CD14-positive monocyte (primary cell): ENCODE measurements at regions not wholly inside any gene's neighbourhood (a gene's known extent, or its start where the extent isn't known, plus 50 kb on each side); places are given as distances from the start of the nearest gene placed in this dataset.

Experiments used
- DNase-seq, 3 donors: peaks; one replicate each; pipeline ENCODE4 v3.0.0-alpha.2; 2011 to 2022
- H2AFZ ChIP-seq: 2 replicates; pipeline ENCODE4 v1.6.0; 2012; ENCODE audit warnings: mild to moderate bottlenecking, low read depth, low read length, inconsistent platforms; ENCODE audit not compliant: insufficient read depth, poor library complexity, severe bottlenecking
- H3K27ac ChIP-seq, 2 donors: 1 replicate in 1 of 2; 2 replicates in 1 of 2; pipeline ENCODE4 v1.5.1; 2012 to 2013; ENCODE audit warnings: low read length in 2 of 2, control low read depth in 1 of 2, inconsistent platforms in 1 of 2, low read depth in 1 of 2, mild to moderate bottlenecking in 1 of 2
- H3K27me3 ChIP-seq, 2 donors: one replicate each; pipeline versions ENCODE4 v1.6.0 to v1.6.1; 2011 to 2013; ENCODE audit warnings: low read length in 2 of 2; ENCODE audit not compliant: control insufficient read depth in 2 of 2, insufficient read depth in 2 of 2
- H3K36me3 ChIP-seq, 2 donors: replicated peaks in 1 of 2; 1 replicate in 1 of 2; 2 replicates in 1 of 2; pipeline versions ENCODE4 v1.5.1 to v1.6.1; 2012 to 2013; ENCODE audit warnings: low read length in 2 of 2, control low read depth in 1 of 2, inconsistent platforms in 1 of 2, mild to moderate bottlenecking in 1 of 2; ENCODE audit not compliant: insufficient read depth in 2 of 2, control insufficient read depth in 1 of 2
- H3K4me1 ChIP-seq, 2 donors: 1 replicate in 1 of 2; 2 replicates in 1 of 2; pipeline versions ENCODE4 v1.5.1 to v1.6.1; 2012 to 2013; ENCODE audit warnings: low read length in 2 of 2, control low read depth in 1 of 2, inconsistent platforms in 1 of 2, mild to moderate bottlenecking in 1 of 2, moderate library complexity in 1 of 2; ENCODE audit not compliant: insufficient read depth in 2 of 2, control insufficient read depth in 1 of 2
- H3K4me2 ChIP-seq: replicated peaks from 2 replicates; pipeline ENCODE3; 2012; ENCODE audit warnings: low read length, moderate library complexity, mild to moderate bottlenecking; ENCODE audit not compliant: poor library complexity, severe bottlenecking; ENCODE audit errors: extremely low read depth
- H3K4me3 ChIP-seq, 3 experiments: fragments of 200-600 bp in 1 of 3; sonication (generic) in 1 of 3; replicated peaks in 1 of 3; 1 replicate in 2 of 3; 2 replicates in 1 of 3; pipeline ENCODE4 v1.5.1; 2011 to 2013; ENCODE audit warnings: low read length in 3 of 3, mild to moderate bottlenecking in 3 of 3, control low read depth in 2 of 3, low read depth in 2 of 3, inconsistent platforms in 1 of 3, moderate library complexity in 1 of 3
- H3K79me2 ChIP-seq: 2 replicates; pipeline ENCODE4 v1.6.0; 2012; ENCODE audit warnings: mild to moderate bottlenecking, control low read depth, inconsistent platforms, low read length, moderate library complexity; ENCODE audit not compliant: insufficient read depth
- H3K9ac ChIP-seq: 2 replicates; pipeline ENCODE4 v1.6.0; 2017; ENCODE audit warnings: low read length, mild to moderate bottlenecking; ENCODE audit not compliant: insufficient read depth, poor library complexity, severe bottlenecking
- H3K9me3 ChIP-seq, 2 donors: replicated peaks in 1 of 2; 1 replicate in 1 of 2; 2 replicates in 1 of 2; pipeline versions ENCODE4 v1.5.1 to v1.6.1; 2012 to 2013; ENCODE audit warnings: low read length in 2 of 2, control low read depth in 1 of 2; ENCODE audit not compliant: control insufficient read depth in 1 of 2, insufficient read depth in 1 of 2
- H4K20me1 ChIP-seq: 2 replicates; pipeline ENCODE4 v1.6.0; 2012; ENCODE audit warnings: mild to moderate bottlenecking, low read length, control low read depth, moderate library complexity; ENCODE audit not compliant: insufficient read depth
- H3K27ac Mint-ChIP-seq, 7 donors: one replicate each; pipeline ENCODE4 v1.8.0; 2020; ENCODE audit warnings: mild to moderate bottlenecking in 7 of 7, mixed read lengths in 7 of 7, moderate library complexity in 6 of 7, inconsistent platforms in 2 of 7
- H3K27me3 Mint-ChIP-seq, 3 donors: one replicate each; pipeline ENCODE4 v1.8.0; 2021 to 2022; ENCODE audit warnings: low read depth in 3 of 3, mild to moderate bottlenecking in 3 of 3, mixed read lengths in 3 of 3, moderate library complexity in 3 of 3, inconsistent platforms in 1 of 3
- H3K36me3 Mint-ChIP-seq, 2 donors: one replicate each; pipeline ENCODE4 v1.8.0; 2020; ENCODE audit warnings: mixed read lengths in 2 of 2, inconsistent platforms in 1 of 2, mild to moderate bottlenecking in 1 of 2
- H3K4me1 Mint-ChIP-seq: one replicate; pipeline ENCODE4 v1.8.0; 2020; ENCODE audit warnings: mild to moderate bottlenecking, mixed read lengths
- H3K4me3 Mint-ChIP-seq, 2 donors: one replicate each; pipeline ENCODE4 v1.8.0; 2020; ENCODE audit warnings: mild to moderate bottlenecking in 2 of 2, mixed read lengths in 2 of 2, moderate library complexity in 1 of 2
- H3K9me3 Mint-ChIP-seq, 7 donors: one replicate each; pipeline ENCODE4 v1.8.0; 2020 to 2022; ENCODE audit warnings: mixed read lengths in 7 of 7, mild to moderate bottlenecking in 6 of 7, moderate library complexity in 6 of 7, inconsistent platforms in 2 of 7
- CTCF ChIP-seq: fragments of 200-600 bp; IDR thresholded peaks from one replicate; pipeline ENCODE4 v1.8.0; 2022; ENCODE audit warnings: antibody characterized with exemption, mild to moderate bottlenecking
- WGBS: methylation state at CpG from one replicate; pipeline ENCODE4 v1.1.5; 2013; ENCODE audit warnings: missing lambda C conversion rate; ENCODE audit not compliant: insufficient coverage; 5-methylcytosine and 5-hydroxymethylcytosine counted together
- intact Hi-C, 2 donors: fragments of 100-400 bp; cut with micrococcal nuclease; formaldehyde crosslinking; loops; one replicate each; pipeline versions ENCODE4 v1.15.0 to v1.15.1; 2023

- Histone ChIP-seq H4K20me1 (no peaks in the 10 kb centered on the region), H3K4me2 (no peak overlapping the region), H2AFZ (no peak overlapping the region), H3K4me3 (no peak overlapping the region), H3K79me2 (no peaks in the 10 kb centered on the region), H3K4me1 (no peaks in the 10 kb centered on the region), H3K36me3 (no peaks in the 10 kb centered on the region), H3K9me3 (peaks cover 5 to 8% of the 10 kb centered on the region in 2 donors), H3K27ac (no peak overlapping the region), H3K9ac (no peak overlapping the region), H3K27me3 (no peaks in the 10 kb centered on the region)
- WGBS: no CpG with 5 or more reads among the region's 2 CpGs
- H3K36me3 Mint-ChIP-seq: no peaks in the 10 kb centered on the region
- H3K27me3 Mint-ChIP-seq: no peaks in the 10 kb centered on the region
- no peak overlapping the region for H3K4me3 Mint-ChIP-seq
- TF ChIP-seq CTCF: no peak
- no peak for DNase-seq
- peaks cover 4 to 14% (median 9%) of the 10 kb centered on the region in 7 donors for H3K9me3 Mint-ChIP-seq
- H3K4me1 Mint-ChIP-seq: no peaks in the 10 kb centered on the region
- intact Hi-C loops: no loop called here
- no peak overlapping the region for H3K27ac Mint-ChIP-seq
These were observed 466.0 kb downstream of the REEP3 start for GRCh38 chr10:63987212-63987611.

GRCh38 chr10:63994371-63994770 lies 473.2 kb downstream of the REEP3 start:
- H3K9me3 ChIP-seq: peaks cover 4 to 15% of the 10 kb centered on the region in 2 donors
- no peak overlapping the region for H3K27ac ChIP-seq
- H3K79me2 ChIP-seq: no peaks in the 10 kb centered on the region
- no peaks in the 10 kb centered on the region for H3K27me3 ChIP-seq
- no peak for DNase-seq
- no peaks in the 10 kb centered on the region for H3K27me3 Mint-ChIP-seq
- no peaks in the 10 kb centered on the region for H3K4me1 Mint-ChIP-seq
- H3K4me3 ChIP-seq: no peak overlapping the region
- no peak overlapping the region for H3K9ac ChIP-seq
- 92% methylated on average over 2 of the region's 7 CpGs for WGBS
- intact Hi-C loops: no loop called here
- H3K4me2 ChIP-seq: no peak overlapping the region
- no peak overlapping the region for H2AFZ ChIP-seq
- no peaks in the 10 kb centered on the region for H3K4me1 ChIP-seq
- no peak for TF ChIP-seq CTCF
- no peaks in the 10 kb centered on the region for H3K36me3 Mint-ChIP-seq
- H3K9me3 Mint-ChIP-seq: peaks cover 6 to 14% (median 10%) of the 10 kb centered on the region in 7 donors
- no peak overlapping the region for H3K4me3 Mint-ChIP-seq
- no peaks in the 10 kb centered on the region for H4K20me1 ChIP-seq
- H3K36me3 ChIP-seq: no peaks in the 10 kb centered on the region
- H3K27ac Mint-ChIP-seq: no peak overlapping the region
